K562 (cell line): ENCODE measurements at regions not wholly inside any gene's neighbourhood (a gene's known extent, or its start where the extent isn't known, plus 50 kb on each side); places are given as distances from the start of the nearest gene placed in this dataset.

Experiments
- CBX5 ChIP-seq: IDR thresholded peaks from 2 replicates; pipeline ENCODE4 v1.6.1; 2014; ENCODE audit warnings: low read depth, borderline replicate concordance
- CTCF ChIP-seq, 3 experiments: IDR thresholded peaks in 2 of 3; conservative IDR thresholded peaks in 1 of 3; 2 replicates each; pipeline ENCODE4 v1.5.1; 2011 to 2012; ENCODE audit warnings: low read length in 3 of 3, mild to moderate bottlenecking in 3 of 3, control low read depth in 2 of 3, improper control_type of control experiment in 1 of 3, inconsistent platforms in 1 of 3, low read depth in 1 of 3, mixed read lengths in 1 of 3, moderate library complexity in 1 of 3; ENCODE audit not compliant: insufficient read depth in 2 of 3
- HES1 ChIP-seq: fragments of 450-650 bp; IDR thresholded peaks from 2 replicates; pipeline ENCODE4 v1.6.1; 2016; ENCODE audit warnings: low read depth, mild to moderate bottlenecking, moderate library complexity
- MEF2A ChIP-seq: IDR thresholded peaks from 2 replicates; pipeline ENCODE4 v1.6.1; 2011; ENCODE audit warnings: low read depth, mild to moderate bottlenecking, low read length, moderate library complexity; ENCODE audit not compliant: control insufficient read depth
- MLX ChIP-seq, 2 experiments: fragments of 450-650 bp in 1 of 2; sonication (generic) in 1 of 2; formaldehyde crosslinking; conservative IDR thresholded peaks; 2 replicates each; pipeline versions ENCODE4 v1.4.0 to v1.8.1; 2020 to 2022; ENCODE audit warnings: mild to moderate bottlenecking in 1 of 2, missing genetic modification reagents in 1 of 2
- MNT ChIP-seq, 2 experiments: fragments of 450-650 bp; conservative IDR thresholded peaks; 2 replicates each; pipeline ENCODE4 v1.6.1; 2017; ENCODE audit warnings: mild to moderate bottlenecking in 2 of 2, moderate library complexity in 2 of 2
- MYC ChIP-seq, 2 experiments: fragments of 250-450 bp in 1 of 2; sonication (Bioruptor Pico) in 1 of 2; IDR thresholded peaks; 2 replicates each; pipeline versions ENCODE4 v1.5.1 to v1.6.1; 2012 to 2021; ENCODE audit warnings: low read depth in 2 of 2, borderline replicate concordance in 1 of 2, improper control_type of control experiment in 1 of 2, low read length in 1 of 2, mild to moderate bottlenecking in 1 of 2, moderate library complexity in 1 of 2
- PHF20 ChIP-seq: fragments of 450-650 bp; IDR thresholded peaks from 2 replicates; pipeline ENCODE4 v1.6.1; 2018; ENCODE audit not compliant: partially characterized antibody
- POLR2AphosphoS5 ChIP-seq: IDR thresholded peaks from 2 replicates; pipeline ENCODE4 v1.6.1; 2011; ENCODE audit warnings: mild to moderate bottlenecking, low read depth, low read length, moderate library complexity; ENCODE audit not compliant: control insufficient read depth, insufficient read depth
- TEAD2 ChIP-seq: fragments of 450-650 bp; IDR thresholded peaks from 2 replicates; pipeline ENCODE4 v1.6.1; 2016; ENCODE audit warnings: missing genetic modification characterization, control low read depth, missing compliant biosample characterization
- USF2 ChIP-seq: sonication (generic); formaldehyde crosslinking; IDR thresholded peaks from 2 replicates; pipeline ENCODE4 v1.5.0; 2020; ENCODE audit warnings: missing genetic modification reagents

- TF ChIP-seq MEF2A: no peak
- TF ChIP-seq MYC (IDR thresholded peaks at IDR 0.05; ENCODE audit: low read depth, low read length): no peak
- no peak for TF ChIP-seq MYC (CRISPR knock-in tag; IDR thresholded peaks at IDR 0.05; ENCODE audit: borderline replicate concordance, low read depth)
- no peak for TF ChIP-seq MLX (CRISPR knock-in tag; conservative IDR thresholded peaks at IDR 0.05)
- no peak for TF ChIP-seq TEAD2 (tag)
- no peak for TF ChIP-seq CBX5
- TF ChIP-seq POLR2AphosphoS5: no peak
- no peak for TF ChIP-seq HES1
- no peak for TF ChIP-seq CTCF (IDR thresholded peaks at IDR 0.05 in 2 of 3, conservative IDR thresholded peaks at IDR 0.05 in 1 of 3; ENCODE audit: insufficient read depth in 2 of 3, low read depth in 1 of 3, low read length in 3 of 3)
- no peak for TF ChIP-seq USF2 (CRISPR knock-in tag)
- no peak for TF ChIP-seq MNT (conservative IDR thresholded peaks at IDR 0.05)
- TF ChIP-seq PHF20: no peak
Observed at GRCh38 chr12:90520002-90520734, 434.8 kb downstream of the CCER1 start.
